Astrocyte (in vitro differentiated cells and primary cell): ENCODE measurements at regions not wholly inside any gene's neighbourhood (a gene's known extent, or its start where the extent isn't known, plus 50 kb on each side); places are given as distances from the start of the nearest gene placed in this dataset.

Source experiments
- DNase-seq: peaks from one replicate; pipeline ENCODE4 v3.0.0-alpha.2; 2010; ENCODE audit warnings: low read depth
- FAIRE-seq: peaks from 2 replicates; lab custom pipeline; 2011; peaks lifted over from hg19 to GRCh38; lab: Jason Lieb, UNC
- H2AFZ ChIP-seq: 2 replicates; pipeline ENCODE4 v1.6.0; 2012; ENCODE audit warnings: low read depth, low read length, inconsistent platforms
- H3K27ac ChIP-seq: 2 replicates; pipeline ENCODE4 v1.5.1; 2011; ENCODE audit warnings: low read depth, low read length, inconsistent platforms
- H3K27me3 ChIP-seq: 2 replicates; pipeline ENCODE4 v1.6.0; 2011; ENCODE audit warnings: low read length, inconsistent platforms; ENCODE audit not compliant: insufficient read depth
- H3K36me3 ChIP-seq: 2 replicates; pipeline ENCODE4 v1.5.1; 2011; ENCODE audit warnings: low read length, inconsistent platforms; ENCODE audit not compliant: insufficient read depth
- H3K4me1 ChIP-seq: 2 replicates; pipeline ENCODE4 v1.5.1; 2011; ENCODE audit warnings: low read length, inconsistent platforms; ENCODE audit not compliant: insufficient read depth
- H3K4me2 ChIP-seq: 2 replicates; pipeline ENCODE4 v1.6.0; 2012; ENCODE audit warnings: low read length, inconsistent platforms
- H3K4me3 ChIP-seq: 2 replicates; pipeline ENCODE4 v1.5.1; 2011; ENCODE audit warnings: low read depth, mild to moderate bottlenecking, low read length, inconsistent platforms; ENCODE audit not compliant: insufficient read depth
- H3K79me2 ChIP-seq: 2 replicates; pipeline ENCODE4 v1.6.0; 2012; ENCODE audit warnings: mild to moderate bottlenecking, low read length, inconsistent platforms; ENCODE audit not compliant: insufficient read depth
- H3K9ac ChIP-seq: 2 replicates; pipeline ENCODE4 v1.6.0; 2012; ENCODE audit warnings: mild to moderate bottlenecking, low read length, inconsistent platforms
- H3K9me3 ChIP-seq: 2 replicates; pipeline ENCODE4 v1.5.1; 2012; ENCODE audit warnings: low read depth, mild to moderate bottlenecking, low read length, inconsistent platforms; ENCODE audit not compliant: insufficient read depth
- H4K20me1 ChIP-seq: 2 replicates; pipeline ENCODE4 v1.6.0; 2012; ENCODE audit warnings: low read length, inconsistent platforms; ENCODE audit not compliant: insufficient read depth
- H3K27ac Mint-ChIP-seq: one replicate; pipeline ENCODE4 v1.8.0; 2021; ENCODE audit warnings: mild to moderate bottlenecking, mixed read lengths; ENCODE audit not compliant: unreplicated experiment
- H3K27me3 Mint-ChIP-seq: one replicate; pipeline ENCODE4 v1.8.0; 2021; ENCODE audit warnings: low read depth, mixed read lengths; ENCODE audit not compliant: unreplicated experiment
- H3K36me3 Mint-ChIP-seq: one replicate; pipeline ENCODE4 v1.8.0; 2021; ENCODE audit warnings: low read depth, mixed read lengths; ENCODE audit not compliant: unreplicated experiment
- H3K4me1 Mint-ChIP-seq: one replicate; pipeline ENCODE4 v1.8.0; 2021; ENCODE audit warnings: low read depth, mixed read lengths; ENCODE audit not compliant: unreplicated experiment
- H3K4me3 Mint-ChIP-seq: one replicate; pipeline ENCODE4 v1.8.0; 2021; ENCODE audit warnings: mild to moderate bottlenecking, moderate library complexity, mixed read lengths; ENCODE audit not compliant: unreplicated experiment
- H3K9me3 Mint-ChIP-seq: one replicate; pipeline ENCODE4 v1.8.0; 2021; ENCODE audit warnings: mild to moderate bottlenecking, mixed read lengths; ENCODE audit not compliant: unreplicated experiment
- CTCF ChIP-seq: IDR thresholded peaks from 2 replicates; pipeline ENCODE4 v1.5.1; 2011; ENCODE audit warnings: low read depth, mild to moderate bottlenecking, inconsistent platforms, low read length, moderate library complexity; ENCODE audit not compliant: insufficient read depth
- EZH2 ChIP-seq: IDR thresholded peaks from 2 replicates; pipeline ENCODE4 v1.6.1; 2012; ENCODE audit warnings: mild to moderate bottlenecking, low read length, inconsistent platforms; ENCODE audit not compliant: insufficient read depth

- Histone ChIP-seq H4K20me1 (no peaks in the 10 kb centered on the region), H3K4me3 (no peak overlapping the region), H3K79me2 (no peaks in the 10 kb centered on the region), H2AFZ (no peak overlapping the region), H3K4me1 (no peaks in the 10 kb centered on the region), H3K9ac (no peak overlapping the region), H3K36me3 (no peaks in the 10 kb centered on the region), H3K9me3 (no peaks in the 10 kb centered on the region), H3K27ac (no peak overlapping the region), H3K27me3 (no peaks in the 10 kb centered on the region), H3K4me2 (no peak overlapping the region)
- no peak for TF ChIP-seq CTCF
- FAIRE-seq (no peak), DNase-seq (no peak)
- Mint-ChIP-seq H3K4me3 (no peak overlapping the region), H3K4me1 (no peaks in the 10 kb centered on the region), H3K9me3 (no peaks in the 10 kb centered on the region), H3K27me3 (no peaks in the 10 kb centered on the region), H3K36me3 (no peaks in the 10 kb centered on the region), H3K27ac (no peak overlapping the region)
Measured at GRCh38 chr10:2745666-2746065, 321.7 kb upstream of the PFKP start.

- no peaks in the 10 kb centered on the region for H3K36me3 ChIP-seq
- H3K79me2 ChIP-seq = no peaks in the 10 kb centered on the region
- Mint-ChIP-seq H3K27ac (no peak overlapping the region), H3K36me3 (no peaks in the 10 kb centered on the region), H3K4me1 (no peaks in the 10 kb centered on the region), H3K4me3 (no peak overlapping the region), H3K27me3 (no peaks in the 10 kb centered on the region), H3K9me3 (no peaks in the 10 kb centered on the region)
- FAIRE-seq (no peak), DNase-seq (no peak)
- no peaks in the 10 kb centered on the region for H3K27me3 ChIP-seq
- H3K4me2 ChIP-seq = no peak overlapping the region
- H3K9me3 ChIP-seq = no peaks in the 10 kb centered on the region
- H3K9ac ChIP-seq = no peak overlapping the region
- no peaks in the 10 kb centered on the region for H4K20me1 ChIP-seq
- TF ChIP-seq CTCF (no peak), EZH2 (no peak)
- H3K4me1 ChIP-seq = no peaks in the 10 kb centered on the region
- no peak overlapping the region for H2AFZ ChIP-seq
- H3K27ac ChIP-seq = no peak overlapping the region
- no peak overlapping the region for H3K4me3 ChIP-seq
Measured at GRCh38 chr10:2744547-2745200, 322.7 kb upstream of the PFKP start.

GRCh38 chr10:2734603-2735002 is 332.7 kb upstream of the PFKP start:
- no peaks in the 10 kb centered on the region for H3K27me3 ChIP-seq
- DNase-seq (no peak), FAIRE-seq (no peak)
- no peak overlapping the region for H2AFZ ChIP-seq
- no peaks in the 10 kb centered on the region for H3K4me1 ChIP-seq
- Mint-ChIP-seq H3K4me1 (no peaks in the 10 kb centered on the region), H3K9me3 (no peaks in the 10 kb centered on the region), H3K36me3 (no peaks in the 10 kb centered on the region), H3K27ac (no peak overlapping the region), H3K4me3 (no peak overlapping the region), H3K27me3 (no peaks in the 10 kb centered on the region)
- H3K4me3 ChIP-seq = no peak overlapping the region
- H3K9ac ChIP-seq = no peak overlapping the region
- peaks cover 10% of the 10 kb centered on the region for H3K9me3 ChIP-seq
- H3K27ac ChIP-seq = no peak overlapping the region
- no peaks in the 10 kb centered on the region for H3K36me3 ChIP-seq
- no peak overlapping the region for H3K4me2 ChIP-seq
- no peaks in the 10 kb centered on the region for H3K79me2 ChIP-seq
- no peaks in the 10 kb centered on the region for H4K20me1 ChIP-seq
- TF ChIP-seq EZH2 (no peak), CTCF (no peak)
